Loucy (cell line): ENCODE measurements at regions not wholly inside any gene's neighbourhood (a gene's known extent, or its start where the extent isn't known, plus 50 kb on each side); places are given as distances from the start of the nearest gene placed in this dataset.

Experiments
- EZH2phosphoT487 ChIP-seq: fragments of 200-600 bp; IDR thresholded peaks from 2 replicates; pipeline ENCODE4 v1.6.1; 2018; ENCODE audit warnings: antibody characterized with exemption, mild to moderate bottlenecking, moderate library complexity, borderline replicate concordance
- TF ChIP-seq, protein P1 (sequence below): fragments of 200-600 bp; sonication (generic); conservative IDR thresholded peaks from 2 replicates; pipeline ENCODE4 v1.5.1; 2014; ENCODE audit warnings: mild to moderate bottlenecking, antibody characterized with exemption, low read length

DNA sequence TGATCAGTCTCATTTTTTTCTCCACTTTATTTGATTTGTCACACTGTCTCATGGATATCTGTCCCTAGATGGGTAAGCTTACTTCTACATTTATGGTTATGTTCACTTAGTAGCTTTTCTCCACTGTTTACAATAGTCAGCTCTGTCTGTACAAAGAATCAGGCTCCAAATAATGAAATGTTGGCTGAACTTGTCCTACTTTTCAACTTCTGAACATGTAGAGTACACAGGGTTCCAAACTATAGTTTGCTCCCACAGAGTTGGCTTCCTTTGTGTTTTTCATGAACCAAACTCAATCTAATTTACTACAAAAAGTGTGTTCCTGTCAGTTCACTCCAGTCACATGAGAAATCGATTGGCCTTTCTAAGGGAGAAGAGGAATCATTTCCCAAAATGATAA, 175.0 kb downstream of the CCDC71L start:
- TF ChIP-seq, protein P1, sequence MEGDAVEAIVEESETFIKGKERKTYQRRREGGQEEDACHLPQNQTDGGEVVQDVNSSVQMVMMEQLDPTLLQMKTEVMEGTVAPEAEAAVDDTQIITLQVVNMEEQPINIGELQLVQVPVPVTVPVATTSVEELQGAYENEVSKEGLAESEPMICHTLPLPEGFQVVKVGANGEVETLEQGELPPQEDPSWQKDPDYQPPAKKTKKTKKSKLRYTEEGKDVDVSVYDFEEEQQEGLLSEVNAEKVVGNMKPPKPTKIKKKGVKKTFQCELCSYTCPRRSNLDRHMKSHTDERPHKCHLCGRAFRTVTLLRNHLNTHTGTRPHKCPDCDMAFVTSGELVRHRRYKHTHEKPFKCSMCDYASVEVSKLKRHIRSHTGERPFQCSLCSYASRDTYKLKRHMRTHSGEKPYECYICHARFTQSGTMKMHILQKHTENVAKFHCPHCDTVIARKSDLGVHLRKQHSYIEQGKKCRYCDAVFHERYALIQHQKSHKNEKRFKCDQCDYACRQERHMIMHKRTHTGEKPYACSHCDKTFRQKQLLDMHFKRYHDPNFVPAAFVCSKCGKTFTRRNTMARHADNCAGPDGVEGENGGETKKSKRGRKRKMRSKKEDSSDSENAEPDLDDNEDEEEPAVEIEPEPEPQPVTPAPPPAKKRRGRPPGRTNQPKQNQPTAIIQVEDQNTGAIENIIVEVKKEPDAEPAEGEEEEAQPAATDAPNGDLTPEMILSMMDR: no peak
- no peak for TF ChIP-seq EZH2phosphoT487
